Stimulated activated naive B cell treated with anti-CD40 and anti-IgM and Interleukin-4, amounts not matched to agents 10 μg/mL and 1 μg/mL and 100 μg/mL, for 72 hours (primary cell): ENCODE measurements at regions not wholly inside any gene's neighbourhood (a gene's known extent, or its start where the extent isn't known, plus 50 kb on each side); places are given as distances from the start of the nearest gene placed in this dataset.

ENCODE experiments used
- ATAC-seq, 2 donors: fragments of 150-1000 bp; cut with Tn5 transposase; replicated peaks; 2 replicates each; pipeline ENCODE4 v1.10.0; 2021; ENCODE audit warnings: moderate library complexity in 1 of 2
- DNase-seq: peaks from one replicate; pipeline ENCODE4 v3.0.0; 2021
- H3K27ac Mint-ChIP-seq: one replicate; pipeline ENCODE4 v1.8.0; 2022; ENCODE audit warnings: mild to moderate bottlenecking, mixed read lengths
- H3K27me3 Mint-ChIP-seq, 2 donors: one replicate each; pipeline ENCODE4 v1.8.0; 2022; ENCODE audit warnings: mixed read lengths in 2 of 2
- H3K36me3 Mint-ChIP-seq, 2 donors: one replicate each; pipeline ENCODE4 v1.8.0; 2022; ENCODE audit warnings: mixed read lengths in 2 of 2, mild to moderate bottlenecking in 1 of 2
- H3K4me1 Mint-ChIP-seq, 2 donors: one replicate each; pipeline ENCODE4 v1.8.0; 2022; ENCODE audit warnings: mixed read lengths in 2 of 2, mild to moderate bottlenecking in 1 of 2
- H3K4me3 Mint-ChIP-seq, 2 donors: one replicate each; pipeline ENCODE4 v1.8.0; 2022; ENCODE audit warnings: mild to moderate bottlenecking in 2 of 2, mixed read lengths in 2 of 2, moderate library complexity in 1 of 2
- H3K9me3 Mint-ChIP-seq, 2 donors: one replicate each; pipeline ENCODE4 v1.8.0; 2022; ENCODE audit warnings: mixed read lengths in 2 of 2, mild to moderate bottlenecking in 1 of 2

- Mint-ChIP-seq H3K27ac (no peak overlapping the region), H3K4me3 (no peak overlapping the region), H3K9me3 (peaks cover 0 to 3% of the 10 kb centered on the region in 2 donors), H3K27me3 (no peaks in the 10 kb centered on the region), H3K36me3 (no peaks in the 10 kb centered on the region), H3K4me1 (no peaks in the 10 kb centered on the region)
- DNase-seq (no peak), ATAC-seq (no peak)
Measured at GRCh38 chr12:42767998-42768397, 178.5 kb upstream of the PRICKLE1 start.

DNA sequence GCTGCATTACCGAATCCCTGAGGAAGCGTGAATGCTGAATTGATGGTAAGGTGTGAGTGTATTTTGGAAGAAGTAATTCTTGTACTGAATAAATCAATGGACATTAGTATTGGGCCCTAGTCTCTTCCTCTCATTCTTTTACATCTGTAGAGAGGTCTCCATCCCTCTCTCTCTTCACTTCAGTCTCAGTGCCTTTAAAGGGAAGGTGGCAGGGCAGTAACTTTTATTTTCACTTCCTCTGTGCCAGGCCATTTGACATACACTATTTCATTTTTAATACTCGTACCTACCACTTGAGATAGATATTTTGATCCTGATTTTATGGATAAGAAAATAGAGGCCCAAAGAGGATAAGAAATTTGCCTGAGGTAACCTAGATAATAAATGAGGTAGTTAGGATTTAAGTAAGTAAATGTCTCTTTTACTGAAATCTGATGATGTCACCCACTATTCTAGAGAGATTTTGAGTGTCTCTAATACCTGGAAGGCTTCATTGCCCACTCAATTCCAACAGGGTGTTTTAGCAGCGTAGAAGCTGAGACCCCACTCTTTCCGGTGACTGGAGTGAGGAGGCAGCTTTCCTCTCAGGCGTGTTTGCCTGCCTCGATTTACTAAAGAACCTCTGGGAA lies 177.9 kb upstream of the PRICKLE1 start:
- Mint-ChIP-seq H3K9me3 (peaks cover 0 to 2% of the 10 kb centered on the region in 2 donors), H3K4me1 (no peaks in the 10 kb centered on the region), H3K27me3 (no peaks in the 10 kb centered on the region), H3K36me3 (no peaks in the 10 kb centered on the region), H3K4me3 (no peak overlapping the region), H3K27ac (no peak overlapping the region)
- DNase-seq (no peak), ATAC-seq (no peak)

DNA sequence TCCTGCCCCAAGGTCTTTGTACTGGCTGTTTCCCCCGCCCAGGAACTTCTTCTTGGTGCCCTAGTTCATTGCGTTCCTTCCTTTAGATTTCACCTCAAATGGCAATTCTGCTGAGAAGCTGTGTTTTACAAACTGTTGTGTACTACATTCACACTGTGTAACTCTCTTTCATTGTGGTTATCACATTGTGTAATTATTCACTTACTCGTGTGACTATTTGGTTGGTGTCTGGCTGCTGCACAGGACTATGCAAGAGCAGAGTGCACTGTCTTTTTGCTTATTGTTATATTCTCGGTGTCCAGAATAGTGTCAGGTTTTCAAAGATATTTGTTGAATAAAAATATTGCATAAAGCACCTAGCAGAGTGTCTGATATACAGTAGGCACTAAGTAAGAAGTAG lies 177.2 kb upstream of the PRICKLE1 start:
- Mint-ChIP-seq H3K4me1 (no peaks in the 10 kb centered on the region), H3K36me3 (no peaks in the 10 kb centered on the region), H3K27me3 (no peaks in the 10 kb centered on the region), H3K9me3 (peaks cover 0 to 2% of the 10 kb centered on the region in 2 donors), H3K4me3 (no peak overlapping the region), H3K27ac (no peak overlapping the region)
- DNase-seq (no peak), ATAC-seq (no peak)

- H3K27me3 Mint-ChIP-seq: no peaks in the 10 kb centered on the region
- H3K36me3 Mint-ChIP-seq: no peaks in the 10 kb centered on the region
- no peaks in the 10 kb centered on the region for H3K9me3 Mint-ChIP-seq
- no peak for ATAC-seq
- H3K4me1 Mint-ChIP-seq: no peaks in the 10 kb centered on the region
- no peak overlapping the region for H3K27ac Mint-ChIP-seq
- DNase-seq: no peak
- no peak overlapping the region for H3K4me3 Mint-ChIP-seq
Measured at GRCh38 chr12:42766026-42766425, 176.5 kb upstream of the PRICKLE1 start.

DNA sequence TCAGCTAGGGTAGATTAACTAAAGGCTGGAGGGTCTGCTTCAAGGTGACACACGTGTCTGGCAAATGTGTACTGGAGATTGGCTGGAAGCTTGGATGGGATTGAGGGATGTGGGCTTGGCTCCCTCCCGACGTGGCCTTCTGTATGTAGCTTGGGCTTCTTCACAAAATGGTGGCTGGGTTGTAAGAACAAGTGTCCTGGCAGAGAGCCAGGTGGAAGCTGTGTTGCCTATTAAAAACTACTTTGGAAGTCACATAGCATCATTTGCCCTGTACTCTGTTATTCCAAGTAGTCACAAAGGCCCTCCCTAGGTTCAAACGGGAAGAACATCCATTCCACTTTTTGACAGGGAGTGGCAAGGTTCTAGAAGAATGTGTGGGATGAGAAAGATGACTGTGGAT lies 174.1 kb upstream of the PRICKLE1 start:
- no peak overlapping the region for H3K27ac Mint-ChIP-seq
- H3K36me3 Mint-ChIP-seq: no peaks in the 10 kb centered on the region
- H3K4me1 Mint-ChIP-seq: no peaks in the 10 kb centered on the region
- DNase-seq: no peak
- no peaks in the 10 kb centered on the region for H3K27me3 Mint-ChIP-seq
- no peak for ATAC-seq
- no peaks in the 10 kb centered on the region for H3K9me3 Mint-ChIP-seq
- no peak overlapping the region for H3K4me3 Mint-ChIP-seq

DNA sequence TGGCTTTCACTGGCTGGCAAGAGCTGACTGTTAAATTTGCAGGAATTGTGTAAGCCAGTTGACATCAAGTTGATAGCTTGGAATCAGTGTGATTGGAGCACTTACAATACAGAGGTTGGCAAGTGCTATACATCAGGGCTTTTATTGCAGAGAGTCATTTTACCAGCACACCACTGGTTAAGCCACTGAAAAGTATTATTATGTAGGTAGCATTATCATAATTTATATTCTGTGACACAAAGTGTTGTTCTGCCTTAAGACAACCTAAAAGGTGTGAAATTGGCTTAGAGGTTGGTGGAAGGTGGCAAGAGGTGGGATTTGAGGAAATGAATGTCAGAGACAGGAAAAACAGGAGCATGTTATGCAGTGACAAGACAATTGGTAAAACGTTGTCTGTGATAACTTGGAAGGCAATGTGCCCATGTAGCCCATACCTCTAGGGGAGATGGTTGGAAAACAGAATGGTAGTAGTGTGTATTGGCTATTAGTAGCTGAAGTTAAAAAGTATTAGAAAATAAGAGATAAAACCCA lies 172.9 kb upstream of the PRICKLE1 start:
- H3K4me1 Mint-ChIP-seq: no peaks in the 10 kb centered on the region
- DNase-seq (no peak), ATAC-seq (no peak)
- H3K36me3 Mint-ChIP-seq: no peaks in the 10 kb centered on the region
- no peak overlapping the region for H3K27ac Mint-ChIP-seq
- no peaks in the 10 kb centered on the region for H3K9me3 Mint-ChIP-seq
- no peak overlapping the region for H3K4me3 Mint-ChIP-seq
- H3K27me3 Mint-ChIP-seq: no peaks in the 10 kb centered on the region

- Mint-ChIP-seq H3K4me3 (no peak overlapping the region), H3K27me3 (no peaks in the 10 kb centered on the region), H3K27ac (no peak overlapping the region), H3K4me1 (no peaks in the 10 kb centered on the region), H3K9me3 (no peaks in the 10 kb centered on the region), H3K36me3 (no peaks in the 10 kb centered on the region)
- ATAC-seq (no peak), DNase-seq (no peak)
Measured at GRCh38 chr12:42761601-42762350, 172.2 kb upstream of the PRICKLE1 start.

DNA sequence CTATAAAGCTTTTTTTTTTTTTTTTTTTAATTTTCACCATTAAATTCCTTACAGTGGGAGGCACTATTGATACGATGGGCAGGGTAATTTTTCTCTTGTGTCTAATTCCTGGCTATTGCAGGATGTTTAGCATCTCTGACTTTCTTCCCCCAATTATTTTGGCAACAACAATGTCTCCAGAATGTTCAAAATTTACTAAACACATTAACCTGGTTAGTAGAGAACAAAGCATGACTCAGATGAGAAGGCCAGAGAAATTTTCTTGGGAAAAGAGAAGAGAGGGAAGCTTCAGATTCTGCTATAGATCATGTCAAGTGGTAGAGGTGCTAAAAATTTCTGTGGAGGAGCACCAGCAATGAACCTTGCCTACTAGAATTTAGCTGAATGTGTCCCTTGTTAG lies 171.5 kb upstream of the PRICKLE1 start:
- H3K27me3 Mint-ChIP-seq: no peaks in the 10 kb centered on the region
- no peaks in the 10 kb centered on the region for H3K36me3 Mint-ChIP-seq
- no peak overlapping the region for H3K4me3 Mint-ChIP-seq
- H3K27ac Mint-ChIP-seq: no peak overlapping the region
- DNase-seq: no peak
- H3K4me1 Mint-ChIP-seq: no peaks in the 10 kb centered on the region
- no peaks in the 10 kb centered on the region for H3K9me3 Mint-ChIP-seq
- no peak for ATAC-seq

- H3K27ac Mint-ChIP-seq: no peak overlapping the region
- H3K4me1 Mint-ChIP-seq: no peaks in the 10 kb centered on the region
- DNase-seq (no peak), ATAC-seq (no peak)
- no peaks in the 10 kb centered on the region for H3K36me3 Mint-ChIP-seq
- H3K9me3 Mint-ChIP-seq: no peaks in the 10 kb centered on the region
- H3K27me3 Mint-ChIP-seq: no peaks in the 10 kb centered on the region
- H3K4me3 Mint-ChIP-seq: no peak overlapping the region
Measured at GRCh38 chr12:42760550-42760949, 171.0 kb upstream of the PRICKLE1 start.

GRCh38 chr12:42759622-42760273 lies 170.2 kb upstream of the PRICKLE1 start:
- Mint-ChIP-seq H3K9me3 (no peaks in the 10 kb centered on the region), H3K36me3 (no peaks in the 10 kb centered on the region)

GRCh38 chr12:42758806-42759205 lies 169.3 kb upstream of the PRICKLE1 start:
- no peak for DNase-seq
- Mint-ChIP-seq H3K36me3 (no peaks in the 10 kb centered on the region), H3K27ac (no peak overlapping the region), H3K9me3 (no peaks in the 10 kb centered on the region), H3K4me1 (no peaks in the 10 kb centered on the region), H3K4me3 (no peak overlapping the region), H3K27me3 (no peaks in the 10 kb centered on the region)
- ATAC-seq: no peak

More at GRCh38 chr12:42759622-42760273, 170.2 kb upstream of the PRICKLE1 start:
- ATAC-seq: no peak
- Mint-ChIP-seq H3K27me3 (no peaks in the 10 kb centered on the region), H3K27ac (peak overlapping the region; percentile 25), H3K4me1 (no peaks in the 10 kb centered on the region), H3K4me3 (no peak overlapping the region)
- no peak for DNase-seq

GRCh38 chr12:42757624-42758119 lies 168.1 kb upstream of the PRICKLE1 start:
- ATAC-seq (no peak), DNase-seq (no peak)
- H3K36me3 Mint-ChIP-seq: no peaks in the 10 kb centered on the region
- H3K27me3 Mint-ChIP-seq: no peaks in the 10 kb centered on the region
- peaks cover 0 to 3% of the 10 kb centered on the region in 2 donors for H3K9me3 Mint-ChIP-seq
- H3K4me1 Mint-ChIP-seq: no peaks in the 10 kb centered on the region
- H3K4me3 Mint-ChIP-seq: no peak overlapping the region
- H3K27ac Mint-ChIP-seq: no peak overlapping the region

- H3K27me3 Mint-ChIP-seq: no peaks in the 10 kb centered on the region
- no peaks in the 10 kb centered on the region for H3K36me3 Mint-ChIP-seq
- peaks cover 0 to 3% of the 10 kb centered on the region in 2 donors for H3K9me3 Mint-ChIP-seq
- no peak for ATAC-seq
- DNase-seq: no peak
- H3K4me3 Mint-ChIP-seq: no peak overlapping the region
- H3K27ac Mint-ChIP-seq: no peak overlapping the region
- no peaks in the 10 kb centered on the region for H3K4me1 Mint-ChIP-seq
Measured at GRCh38 chr12:42756841-42757623, 167.5 kb upstream of the PRICKLE1 start.

DNA sequence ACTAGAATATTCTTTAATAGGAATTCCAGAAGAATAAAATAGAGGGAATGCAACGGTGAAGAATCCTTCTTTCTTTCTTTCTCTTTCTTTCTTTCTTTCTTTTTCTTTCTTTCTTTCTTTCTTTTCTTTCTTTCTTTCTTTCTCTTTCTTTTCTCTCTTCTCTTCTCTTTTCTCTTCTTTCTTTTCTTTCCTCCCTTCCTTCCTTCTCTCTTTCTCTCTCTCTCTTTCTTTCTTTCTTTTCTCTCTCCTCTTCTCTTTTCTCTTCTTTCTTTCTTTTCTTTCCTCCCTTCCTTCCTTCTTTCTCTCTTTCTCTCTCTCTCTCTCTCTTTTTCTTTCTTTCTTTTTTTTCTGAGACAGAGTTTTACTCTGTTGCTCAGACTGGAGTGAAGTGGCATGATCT lies 160.8 kb upstream of the PRICKLE1 start:
- Mint-ChIP-seq H3K27me3 (no peaks in the 10 kb centered on the region), H3K4me1 (no peaks in the 10 kb centered on the region), H3K9me3 (peaks cover 11 to 13% of the 10 kb centered on the region in 2 donors), H3K36me3 (no peaks in the 10 kb centered on the region), H3K27ac (no peak overlapping the region), H3K4me3 (no peak overlapping the region)
- ATAC-seq (no peak), DNase-seq (no peak)
